HT1080 (cell line): ENCODE measurements at regions not wholly inside any gene's neighbourhood (a gene's known extent, or its start where the extent isn't known, plus 50 kb on each side); places are given as distances from the start of the nearest gene placed in this dataset. TPM values are rescaled to one million over a fixed set of nuclear protein-coding genes. Genes with fewer than 3 reads are reported as not detected.

Experiments
- small RNA-seq: library from RNA; depleted of rRNA; stranded (forward); fragments of <200 nt; gene quantifications from one replicate; pipeline ENCODE3, GENCODE V24; 2014

Small RNA genes lying in the stretch of these regions (small RNA-seq; reads per million reads assigned to genes)
- gene AL451105.1, result not detected
